Common myeloid progenitor, CD34-positive (primary cell): ENCODE measurements at regions not wholly inside any gene's neighbourhood (a gene's known extent, or its start where the extent isn't known, plus 50 kb on each side); places are given as distances from the start of the nearest gene placed in this dataset.
A peak's percentile ranks its signal among the peaks of the same experiment; 100 is the strongest.

Experiments used
- CTCF ChIA-PET: fragments of 350-600 bp; sonication (Branson Sonifier 250); formaldehyde crosslinking; loops from one replicate; lab custom pipeline; 2021; ENCODE audit warnings: antibody characterized with exemption; lab: Charles Lee
- POLR2A ChIA-PET: fragments of 350-600 bp; sonication (Branson Sonifier 250); formaldehyde crosslinking; loops from one replicate; lab custom pipeline; 2021; ENCODE audit warnings: antibody characterized with exemption; lab: Charles Lee
- DNase-seq, 3 donors: peaks; one replicate each; pipeline versions ENCODE4 v3.0.0 to v3.0.0-alpha.2; 2013
- H3K27ac ChIP-seq, 2 experiments: 1 replicate in 1 of 2; 2 replicates in 1 of 2; pipeline ENCODE4 v1.7.0; 2013; ENCODE audit warnings: inconsistent platforms in 2 of 2, low read length in 2 of 2, mild to moderate bottlenecking in 2 of 2, low read depth in 1 of 2, moderate library complexity in 1 of 2; ENCODE audit not compliant: severe bottlenecking in 2 of 2, insufficient read depth in 1 of 2, poor library complexity in 1 of 2
- H3K27me3 ChIP-seq, 5 experiments: replicated peaks in 2 of 5; 1 replicate in 3 of 5; 2 replicates in 2 of 5; pipeline versions ENCODE4 v1.6.1 to v1.7.0; 2013; ENCODE audit warnings: low read length in 4 of 5, mild to moderate bottlenecking in 2 of 5, moderate library complexity in 2 of 5, inconsistent platforms in 1 of 5; ENCODE audit not compliant: insufficient read depth in 5 of 5, control insufficient read depth in 4 of 5
- H3K36me3 ChIP-seq, 4 experiments: 1 replicate in 2 of 4; 2 replicates in 2 of 4; pipeline versions ENCODE4 v1.6.1 to v1.7.0; 2013; ENCODE audit warnings: low read length in 3 of 4, control low read depth in 1 of 4, mild to moderate bottlenecking in 1 of 4; ENCODE audit not compliant: control insufficient read depth in 4 of 4, insufficient read depth in 4 of 4
- H3K4me1 ChIP-seq, 4 experiments: 1 replicate in 3 of 4; 2 replicates in 1 of 4; pipeline versions ENCODE4 v1.6.1 to v1.7.1; 2013; ENCODE audit warnings: low read length in 3 of 4, mild to moderate bottlenecking in 3 of 4, control low read depth in 1 of 4, inconsistent platforms in 1 of 4, moderate library complexity in 1 of 4; ENCODE audit not compliant: control insufficient read depth in 4 of 4, insufficient read depth in 4 of 4; ENCODE audit errors: control extremely low read depth in 1 of 4
- H3K4me3 ChIP-seq, 7 experiments: 1 replicate in 4 of 7; 2 replicates in 3 of 7; pipeline versions ENCODE4 v1.5.1 to v1.7.0; 2013; ENCODE audit warnings: mild to moderate bottlenecking in 7 of 7, low read length in 6 of 7, moderate library complexity in 6 of 7, inconsistent platforms in 2 of 7, low read depth in 2 of 7, control low read depth in 1 of 7; ENCODE audit not compliant: insufficient read depth in 4 of 7, control insufficient read depth in 1 of 7; ENCODE audit errors: extremely low read depth in 1 of 7
- H3K9me3 ChIP-seq, 5 experiments: 1 replicate in 4 of 5; 2 replicates in 1 of 5; pipeline versions ENCODE4 v1.6.1 to v1.7.1; 2013; ENCODE audit warnings: low read length in 4 of 5, mild to moderate bottlenecking in 2 of 5, inconsistent platforms in 1 of 5, low read depth in 1 of 5, moderate library complexity in 1 of 5; ENCODE audit not compliant: control insufficient read depth in 4 of 5, insufficient read depth in 2 of 5; ENCODE audit errors: control extremely low read depth in 1 of 5
- WGBS: methylation state at CpG from one replicate; pipeline ENCODE4 v1.1.5; 2013; ENCODE audit not compliant: insufficient coverage; 5-methylcytosine and 5-hydroxymethylcytosine counted together

DNA sequence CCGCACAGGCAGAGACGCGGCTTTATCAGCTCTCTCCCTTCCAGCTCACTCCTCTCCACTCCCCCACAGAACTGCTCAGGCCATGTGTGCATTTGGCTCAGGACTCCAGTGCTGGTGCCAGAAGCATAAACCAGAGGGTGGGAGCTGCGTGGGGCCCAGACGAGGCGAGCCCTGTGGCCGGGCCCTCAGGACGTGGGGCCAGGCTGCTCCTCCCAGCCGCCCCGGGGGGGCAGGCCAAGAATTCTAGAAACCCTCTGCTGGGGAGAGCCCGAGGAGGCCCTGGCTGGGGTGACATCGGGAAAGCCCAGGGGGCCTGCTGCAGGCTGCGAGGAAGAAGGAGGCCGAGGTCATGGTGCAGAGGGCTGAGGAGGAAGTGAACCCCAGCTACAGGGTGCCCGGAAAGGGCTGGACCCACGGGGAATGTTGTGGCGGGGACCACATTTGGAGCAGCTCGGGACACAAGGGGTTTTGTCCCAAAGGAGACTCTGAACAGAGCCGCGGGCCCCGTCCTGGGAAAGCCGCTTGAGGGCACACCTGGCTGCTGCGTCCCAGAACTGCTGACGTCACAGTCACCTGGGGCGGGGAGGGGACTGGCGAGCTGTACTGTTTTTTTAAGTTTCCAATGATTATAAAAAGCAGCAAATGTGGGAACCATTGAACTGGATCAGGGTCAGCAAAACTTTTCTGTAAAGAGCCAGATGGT lies 107.1 kb downstream of the BANF2 start:
- POLR2A ChIA-PET: interaction anchor here (0.6 to 0.7 kb wide), 2 partner anchors 18 to 35 kb away, joined by 3 to 6 read pairs; no protein-coding TSS in a partner anchor
- H3K27me3 ChIP-seq: no peaks in the 10 kb centered on the region
- no peak overlapping the region for H3K27ac ChIP-seq
- CTCF ChIA-PET: no interaction called here
- 90% methylated on average over 20 of the region's 26 CpGs for WGBS
- no peaks in the 10 kb centered on the region for H3K36me3 ChIP-seq
- no peak overlapping the region for H3K4me3 ChIP-seq
- H3K9me3 ChIP-seq: peaks cover 0 to 2% (median 0%) of the 10 kb centered on the region in 5 experiments
- peaks cover 0 to under 1% (median 0%) of the 10 kb centered on the region in 4 experiments for H3K4me1 ChIP-seq
- no peak for DNase-seq

DNA sequence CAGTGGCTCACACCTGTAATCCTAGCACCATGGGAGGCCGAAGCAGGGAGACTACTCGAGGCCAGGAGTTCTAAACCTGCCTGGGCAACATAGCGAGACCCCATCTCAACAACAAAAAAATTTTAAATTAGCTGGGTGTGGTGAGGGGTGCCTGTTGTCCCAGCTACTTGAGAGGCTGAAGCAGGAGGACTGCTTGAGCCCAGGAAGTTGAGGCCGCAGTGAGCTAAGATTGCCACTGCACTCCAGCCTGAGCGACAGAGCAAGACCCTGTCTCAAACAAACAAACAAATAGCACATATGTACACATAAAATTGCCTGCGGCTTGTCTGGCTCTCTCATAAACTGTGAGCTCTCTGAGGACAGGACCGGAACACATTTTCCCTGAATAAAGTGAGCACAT lies 106.3 kb downstream of the BANF2 start:
- Histone ChIP-seq H3K9me3 (peaks cover 0 to 3% (median 0%) of the 10 kb centered on the region in 5 experiments), H3K36me3 (no peaks in the 10 kb centered on the region), H3K27me3 (no peaks in the 10 kb centered on the region), H3K27ac (no peak overlapping the region), H3K4me1 (no peaks in the 10 kb centered on the region), H3K4me3 (no peak overlapping the region)
- CTCF ChIA-PET: no interaction called here
- WGBS: 100% methylated on average over 4 of the region's 7 CpGs
- no peak for DNase-seq
- POLR2A ChIA-PET: interaction anchor here (0.7 kb wide), 1 partner anchor 19 kb away, joined by 3 read pairs; no protein-coding TSS in a partner anchor

DNA sequence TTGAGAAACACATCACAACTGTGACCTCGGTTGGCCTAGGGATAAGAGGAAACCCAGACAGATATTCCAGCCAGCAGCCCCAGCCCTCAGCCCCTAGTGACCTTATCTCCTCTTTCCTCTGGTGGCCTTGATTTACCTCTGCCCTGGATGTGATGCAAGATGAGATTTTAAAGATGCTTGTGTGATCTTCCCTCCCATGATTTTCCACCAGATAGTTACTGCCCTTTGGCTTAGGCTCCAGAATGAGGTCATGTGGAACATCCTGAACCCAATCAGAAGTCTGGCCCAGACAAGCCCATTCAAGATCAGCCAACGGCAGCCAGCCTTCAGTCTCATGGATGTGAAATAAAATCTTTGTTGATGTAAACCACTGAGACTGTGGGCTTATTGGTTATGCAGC lies 104.0 kb downstream of the BANF2 start:
- H3K36me3 ChIP-seq: no peaks in the 10 kb centered on the region
- ChIA-PET POLR2A (no interaction called here), CTCF (no interaction called here)
- H3K4me3 ChIP-seq: no peak overlapping the region
- H3K4me1 ChIP-seq: peaks cover 0 to 2% (median 0%) of the 10 kb centered on the region in 4 experiments
- H3K9me3 ChIP-seq: peaks cover 0 to 8% (median 2%) of the 10 kb centered on the region in 5 experiments
- H3K27ac ChIP-seq: no peak overlapping the region
- no peak for DNase-seq
- no peaks in the 10 kb centered on the region for H3K27me3 ChIP-seq
- 80% methylated on average over 1 of the region's 2 CpGs for WGBS

- peaks cover 6 to 37% (median 22%) of the 10 kb centered on the region in 4 experiments for H3K4me1 ChIP-seq
- H3K36me3 ChIP-seq: no peaks in the 10 kb centered on the region
- DNase-seq: peak in 2 of 3 donors; percentile 39 to 61
- CTCF ChIA-PET: interaction anchor here (1.2 kb wide), 1 partner anchor 85 kb away, joined by 3 read pairs; no protein-coding TSS in a partner anchor
- no CpG with 5 or more reads among the region's 1 CpG for WGBS
- no peaks in the 10 kb centered on the region for H3K27me3 ChIP-seq
- POLR2A ChIA-PET: no interaction called here
- H3K9me3 ChIP-seq: peaks cover 0 to 8% (median 2%) of the 10 kb centered on the region in 5 experiments
- H3K27ac ChIP-seq: no peak overlapping the region
- no peak overlapping the region for H3K4me3 ChIP-seq
Observed at GRCh38 chr20:17799575-17800227, 99.9 kb downstream of the BANF2 start.

DNA sequence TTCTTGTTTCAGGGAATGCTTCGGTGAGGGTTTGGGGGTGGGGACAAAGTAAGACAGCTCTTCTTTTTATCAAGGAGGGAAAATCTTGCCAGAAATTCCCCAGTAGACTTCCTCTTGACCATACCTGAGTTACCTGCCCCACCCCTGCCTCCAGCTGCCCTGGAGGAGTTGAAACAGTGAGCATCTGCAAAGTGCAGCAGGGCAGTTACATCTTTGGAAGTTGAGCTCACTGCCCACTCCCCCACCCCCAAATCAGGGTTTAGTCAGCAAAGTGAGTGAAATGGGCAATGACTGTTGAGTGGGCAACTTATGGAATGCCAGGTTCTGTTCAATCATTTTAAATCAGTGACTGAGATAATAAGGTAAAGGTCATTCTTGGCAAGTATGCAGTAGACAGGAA lies 98.8 kb downstream of the BANF2 start:
- ChIA-PET POLR2A (no interaction called here), CTCF (interaction anchor here (1.1 kb wide), 2 partner anchors 10 to 15 kb away, joined by 3 to 6 read pairs; no protein-coding TSS in a partner anchor)
- H3K4me3 ChIP-seq: no peak overlapping the region
- DNase-seq: no peak
- peaks cover 0 to 8% (median 2%) of the 10 kb centered on the region in 5 experiments for H3K9me3 ChIP-seq
- 100% methylated on average over 1 of the region's 1 CpG for WGBS
- peaks cover 6 to 39% (median 23%) of the 10 kb centered on the region in 4 experiments for H3K4me1 ChIP-seq
- H3K27me3 ChIP-seq: no peaks in the 10 kb centered on the region
- H3K27ac ChIP-seq: no peak overlapping the region
- no peaks in the 10 kb centered on the region for H3K36me3 ChIP-seq

DNA sequence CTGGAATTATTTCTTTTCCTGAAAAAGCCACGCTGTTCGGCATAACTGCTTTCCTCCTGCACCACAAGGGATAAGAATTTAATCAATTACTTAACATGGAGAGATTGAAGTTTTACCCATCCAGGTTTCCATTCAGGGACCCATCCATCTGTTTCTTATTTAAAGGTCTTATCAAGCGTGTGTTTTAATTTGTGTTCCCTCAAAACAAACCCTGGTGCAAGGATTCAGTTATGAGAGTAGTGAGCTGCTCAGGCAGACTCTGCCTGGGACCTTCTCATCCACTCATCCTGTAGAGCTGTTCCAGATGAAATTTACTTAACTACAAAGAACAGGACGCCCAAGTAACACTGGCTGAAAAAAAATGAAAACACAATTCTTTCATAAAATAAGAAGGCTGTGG lies 97.8 kb downstream of the BANF2 start:
- ChIA-PET POLR2A (no interaction called here), CTCF (interaction anchor here (1.1 kb wide), 2 partner anchors 9 to 14 kb away, joined by 3 to 6 read pairs; no protein-coding TSS in a partner anchor)
- Histone ChIP-seq H3K9me3 (peaks cover 0 to 8% (median 2%) of the 10 kb centered on the region in 5 experiments), H3K27me3 (no peaks in the 10 kb centered on the region), H3K4me1 (peaks cover 6 to 39% (median 23%) of the 10 kb centered on the region in 4 experiments), H3K27ac (no peak overlapping the region), H3K4me3 (no peak overlapping the region), H3K36me3 (no peaks in the 10 kb centered on the region)
- no peak for DNase-seq
- WGBS: 100% methylated on average over 1 of the region's 4 CpGs

- H3K4me1 ChIP-seq: peaks cover 6 to 39% (median 23%) of the 10 kb centered on the region in 4 experiments
- peaks cover 0 to 8% (median 2%) of the 10 kb centered on the region in 5 experiments for H3K9me3 ChIP-seq
- no peak overlapping the region for H3K4me3 ChIP-seq
- no peak for DNase-seq
- no peaks in the 10 kb centered on the region for H3K27me3 ChIP-seq
- no peaks in the 10 kb centered on the region for H3K36me3 ChIP-seq
- WGBS: 80% methylated on average over 1 of the region's 3 CpGs
- ChIA-PET POLR2A (no interaction called here), CTCF (no interaction called here)
- no peak overlapping the region for H3K27ac ChIP-seq
Observed at GRCh38 chr20:17797161-17797560, 97.4 kb downstream of the BANF2 start.
